GM12892 (cell line): ENCODE measurements at regions not wholly inside any gene's neighbourhood (a gene's known extent, or its start where the extent isn't known, plus 50 kb on each side); places are given as distances from the start of the nearest gene placed in this dataset.

Experiments
- POLR2A ChIP-seq: IDR thresholded peaks from 2 replicates; pipeline ENCODE4 v1.6.1; 2011; ENCODE audit warnings: low read depth, low read length, control low read depth
- POLR2AphosphoS5 ChIP-seq: IDR thresholded peaks from 2 replicates; pipeline ENCODE4 v1.6.1; 2011; ENCODE audit warnings: low read depth, low read length, control low read depth
- TAF1 ChIP-seq: IDR thresholded peaks from 2 replicates; pipeline ENCODE4 v1.6.1; 2011; ENCODE audit warnings: low read depth, mild to moderate bottlenecking, control low read depth, low read length, borderline replicate concordance

GRCh38 chr6:68368845-68369244 is 266.2 kb upstream of the ADGRB3 start:
- TF ChIP-seq POLR2A (no peak), POLR2AphosphoS5 (no peak), TAF1 (no peak)
